Prostate gland (tissue), 2 donors: ENCODE measurements at regions not wholly inside any gene's neighbourhood (a gene's known extent, or its start where the extent isn't known, plus 50 kb on each side); places are given as distances from the start of the nearest gene placed in this dataset.

Experiments
- POLR2A ChIP-seq: fragments of 450-650 bp; IDR thresholded peaks from one replicate; pipeline ENCODE4 v1.6.1; 2016; ENCODE audit warnings: antibody characterized with exemption, mild to moderate bottlenecking
- POLR2AphosphoS5 ChIP-seq: sonication (generic); formaldehyde crosslinking; IDR thresholded peaks from one replicate; pipeline ENCODE4 v1.6.1; 2017; ENCODE audit warnings: antibody characterized with exemption
- TF ChIP-seq, protein P1 (sequence below), 4 experiments: fragments of 200-600 bp in 2 of 4; fragments of 450-650 bp in 2 of 4; sonication (generic) in 2 of 4; IDR thresholded peaks; 1 replicate in 3 of 4; 2 replicates in 1 of 4; pipeline ENCODE4 v1.5.1; 2016 to 2019; ENCODE audit warnings: antibody characterized with exemption in 4 of 4, mild to moderate bottlenecking in 2 of 4, moderate library complexity in 2 of 4

- TF ChIP-seq POLR2A (no peak), POLR2AphosphoS5 (no peak)
- TF ChIP-seq, protein P1, sequence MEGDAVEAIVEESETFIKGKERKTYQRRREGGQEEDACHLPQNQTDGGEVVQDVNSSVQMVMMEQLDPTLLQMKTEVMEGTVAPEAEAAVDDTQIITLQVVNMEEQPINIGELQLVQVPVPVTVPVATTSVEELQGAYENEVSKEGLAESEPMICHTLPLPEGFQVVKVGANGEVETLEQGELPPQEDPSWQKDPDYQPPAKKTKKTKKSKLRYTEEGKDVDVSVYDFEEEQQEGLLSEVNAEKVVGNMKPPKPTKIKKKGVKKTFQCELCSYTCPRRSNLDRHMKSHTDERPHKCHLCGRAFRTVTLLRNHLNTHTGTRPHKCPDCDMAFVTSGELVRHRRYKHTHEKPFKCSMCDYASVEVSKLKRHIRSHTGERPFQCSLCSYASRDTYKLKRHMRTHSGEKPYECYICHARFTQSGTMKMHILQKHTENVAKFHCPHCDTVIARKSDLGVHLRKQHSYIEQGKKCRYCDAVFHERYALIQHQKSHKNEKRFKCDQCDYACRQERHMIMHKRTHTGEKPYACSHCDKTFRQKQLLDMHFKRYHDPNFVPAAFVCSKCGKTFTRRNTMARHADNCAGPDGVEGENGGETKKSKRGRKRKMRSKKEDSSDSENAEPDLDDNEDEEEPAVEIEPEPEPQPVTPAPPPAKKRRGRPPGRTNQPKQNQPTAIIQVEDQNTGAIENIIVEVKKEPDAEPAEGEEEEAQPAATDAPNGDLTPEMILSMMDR (IDR thresholded peaks at IDR 0.05) = no peak
Observed at GRCh38 chr2:4420032-4420431, 716.7 kb downstream of the DCDC2C start.
